WTC11 (cell line): ENCODE measurements at regions not wholly inside any gene's neighbourhood (a gene's known extent, or its start where the extent isn't known, plus 50 kb on each side); places are given as distances from the start of the nearest gene placed in this dataset.

ENCODE experiments used
- ATAC-seq: fragments of 200-7000 bp; cut with Tn5 transposase; 2 replicates; pipeline ENCODE4 v1.10.0; 2021; ENCODE audit warnings: mild to moderate bottlenecking, moderate library complexity
- CTCF ChIA-PET: fragments of 300-600 bp; sonication (Branson Sonifier 250); formaldehyde crosslinking; loops from one replicate; lab custom pipeline; 2021; ENCODE audit warnings: antibody characterized with exemption; lab: Charles Lee
- POLR2A ChIA-PET: fragments of 350-600 bp; sonication (Branson Sonifier 250); formaldehyde crosslinking; loops from one replicate; lab custom pipeline; 2021; ENCODE audit warnings: antibody characterized with exemption; lab: Charles Lee
- DNase-seq: peaks from one replicate; pipeline ENCODE4 v3.0.0; 2021; ENCODE audit warnings: low spot score
- H3K27ac Mint-ChIP-seq: 2 replicates; pipeline ENCODE4 v1.8.0; 2021; ENCODE audit warnings: mixed read lengths
- H3K27me3 Mint-ChIP-seq: 2 replicates; pipeline ENCODE4 v1.8.0; 2021; ENCODE audit warnings: low read depth, mild to moderate bottlenecking, moderate library complexity, mixed read lengths
- H3K36me3 Mint-ChIP-seq: 2 replicates; pipeline ENCODE4 v1.8.0; 2021; ENCODE audit warnings: mixed read lengths
- H3K4me1 Mint-ChIP-seq: 2 replicates; pipeline ENCODE4 v1.8.0; 2022; ENCODE audit warnings: mixed read lengths
- H3K4me3 Mint-ChIP-seq: 2 replicates; pipeline ENCODE4 v1.8.0; 2021; ENCODE audit warnings: mild to moderate bottlenecking, moderate library complexity, mixed read lengths
- H3K9me3 Mint-ChIP-seq: 2 replicates; pipeline ENCODE4 v1.8.0; 2021; ENCODE audit warnings: mixed read lengths
- ARID4B ChIP-seq: sonication (generic); formaldehyde crosslinking; IDR thresholded peaks from 2 replicates; pipeline ENCODE4 v1.8.0; 2023; ENCODE audit warnings: missing genetic modification reagents, mild to moderate bottlenecking, borderline replicate concordance
- ATF3 ChIP-seq: sonication (generic); formaldehyde crosslinking; conservative IDR thresholded peaks from 2 replicates; pipeline ENCODE4 v1.8.1; 2022; ENCODE audit warnings: mild to moderate bottlenecking, missing genetic modification reagents
- CREM ChIP-seq: sonication (generic); formaldehyde crosslinking; IDR thresholded peaks from 2 replicates; pipeline ENCODE4 v1.8.1; 2022; ENCODE audit warnings: mild to moderate bottlenecking, missing genetic modification reagents, moderate library complexity
- CTCF ChIP-seq: fragments of 200-600 bp; IDR thresholded peaks from 2 replicates; pipeline ENCODE4 v1.8.0; 2022; ENCODE audit warnings: antibody characterized with exemption
- ESRRA ChIP-seq: sonication (generic); formaldehyde crosslinking; IDR thresholded peaks from 2 replicates; pipeline ENCODE4 v1.8.1; 2022; ENCODE audit warnings: mild to moderate bottlenecking, missing genetic modification reagents, borderline replicate concordance
- FOXJ3 ChIP-seq: sonication (generic); formaldehyde crosslinking; IDR thresholded peaks from 2 replicates; pipeline ENCODE4 v1.9.0; 2021; ENCODE audit warnings: missing genetic modification reagents, mild to moderate bottlenecking, borderline replicate concordance
- FOXP1 ChIP-seq: sonication (generic); formaldehyde crosslinking; IDR thresholded peaks from 2 replicates; pipeline ENCODE4 v1.8.0; 2022; ENCODE audit warnings: missing genetic modification reagents, mild to moderate bottlenecking, moderate library complexity, borderline replicate concordance
- GABPB1 ChIP-seq: sonication (generic); formaldehyde crosslinking; IDR thresholded peaks from 2 replicates; pipeline ENCODE4 v1.8.1; 2023; ENCODE audit warnings: mild to moderate bottlenecking, missing genetic modification reagents
- HMGXB4 ChIP-seq: sonication (generic); formaldehyde crosslinking; IDR thresholded peaks from 2 replicates; pipeline ENCODE4 v1.8.1; 2023; ENCODE audit warnings: mild to moderate bottlenecking, moderate library complexity, missing genetic modification reagents
- IRF1 ChIP-seq: sonication (generic); formaldehyde crosslinking; IDR thresholded peaks from 2 replicates; pipeline ENCODE4 v1.8.0; 2023; ENCODE audit warnings: missing genetic modification reagents
- JUN ChIP-seq: sonication (generic); formaldehyde crosslinking; IDR thresholded peaks from 2 replicates; pipeline ENCODE4 v1.8.0; 2023; ENCODE audit warnings: mild to moderate bottlenecking, missing genetic modification reagents
- NR1H2 ChIP-seq: sonication (generic); formaldehyde crosslinking; IDR thresholded peaks from 2 replicates; pipeline ENCODE4 v1.9.0; 2021; ENCODE audit warnings: mild to moderate bottlenecking, moderate library complexity, missing genetic modification reagents
- NR2C2 ChIP-seq: sonication (generic); formaldehyde crosslinking; IDR thresholded peaks from 2 replicates; pipeline ENCODE4 v1.8.0; 2022; ENCODE audit warnings: mild to moderate bottlenecking, missing genetic modification reagents
- PRRX2 ChIP-seq: fragments of 250-450 bp; sonication (Bioruptor Pico); IDR thresholded peaks from 2 replicates; pipeline ENCODE4 v1.8.0; 2021; ENCODE audit warnings: mild to moderate bottlenecking
- SP1 ChIP-seq: sonication (generic); formaldehyde crosslinking; conservative IDR thresholded peaks from 2 replicates; pipeline ENCODE4 v1.8.1; 2022; ENCODE audit warnings: missing genetic modification reagents
- USF2 ChIP-seq: sonication (generic); formaldehyde crosslinking; IDR thresholded peaks from 2 replicates; pipeline ENCODE4 v1.8.1; 2023; ENCODE audit warnings: mild to moderate bottlenecking, missing genetic modification reagents, moderate library complexity
- ZNF121 ChIP-seq: sonication (generic); formaldehyde crosslinking; IDR thresholded peaks from 2 replicates; pipeline ENCODE4 v1.8.0; 2023; ENCODE audit warnings: missing genetic modification reagents
- ZNF416 ChIP-seq: fragments of 250-450 bp; sonication (Bioruptor Pico); IDR thresholded peaks from 2 replicates; pipeline ENCODE4 v1.9.0; 2021; ENCODE audit warnings: mild to moderate bottlenecking, inconsistent platforms
- ZNF423 ChIP-seq: fragments of 250-450 bp; sonication (Bioruptor Pico); IDR thresholded peaks from 2 replicates; pipeline ENCODE4 v2.1.2; 2022; ENCODE audit warnings: mild to moderate bottlenecking, moderate library complexity

GRCh38 chr2:196268538-196269338 is 97.4 kb upstream of the STK17B start (continued):
- TF ChIP-seq FOXJ3 (CRISPR knock-in tag) (no peak), PRRX2 (CRISPR knock-in tag) (no peak), IRF1 (CRISPR knock-in tag) (no peak), ZNF416 (CRISPR knock-in tag) (no peak)
- TF ChIP-seq, all 79 proteins: peak for 0

GRCh38 chr2:196271795-196272194 is 100.4 kb upstream of the STK17B start:
- ChIA-PET CTCF (no interaction called here), POLR2A (no interaction called here)
- Mint-ChIP-seq H3K27me3 (no peaks in the 10 kb centered on the region), H3K27ac (no peak overlapping the region), H3K36me3 (no peaks in the 10 kb centered on the region), H3K4me1 (peaks cover 16% of the 10 kb centered on the region), H3K4me3 (no peak overlapping the region), H3K9me3 (no peaks in the 10 kb centered on the region)
- DNase-seq (no peak), ATAC-seq (no peak)
- no peak for TF ChIP-seq HMGXB4 (CRISPR knock-in tag)
- no peak for TF ChIP-seq JUN
- TF ChIP-seq FOXP1, result no peak
- no peak for TF ChIP-seq ATF3 (CRISPR knock-in tag)
- TF ChIP-seq GABPB1, result no peak
- TF ChIP-seq USF2 (CRISPR knock-in tag), result no peak
- no peak for TF ChIP-seq NR1H2 (CRISPR knock-in tag)

- peaks cover 3% of the 10 kb centered on the region; the same call in 1 of the 2 replicates for H3K9me3 Mint-ChIP-seq
- ChIA-PET POLR2A (no interaction called here), CTCF (no interaction called here)
- no peak for TF ChIP-seq NR2C2
- TF ChIP-seq CREM (CRISPR knock-in tag), result no peak
- TF ChIP-seq ZNF121 (CRISPR knock-in tag), result no peak
- no peak for TF ChIP-seq CTCF
- TF ChIP-seq SP1 (CRISPR knock-in tag), result no peak
- no peak for TF ChIP-seq ZNF423 (CRISPR knock-in tag)
- TF ChIP-seq ATF3 (CRISPR knock-in tag), result no peak
- no peak for TF ChIP-seq ESRRA (CRISPR knock-in tag)
- TF ChIP-seq ARID4B (CRISPR knock-in tag), result no peak
- peaks cover 5% of the 10 kb centered on the region; the same call in 1 of the 2 replicates for H3K36me3 Mint-ChIP-seq
- no peak overlapping the region for H3K4me3 Mint-ChIP-seq
- peak overlapping the region; percentile 46 for H3K27ac Mint-ChIP-seq
- DNase-seq (no peak), ATAC-seq (no peak)
- H3K4me1 Mint-ChIP-seq, result peaks cover 8% of the 10 kb centered on the region
- no peaks in the 10 kb centered on the region for H3K27me3 Mint-ChIP-seq
Measured at GRCh38 chr2:196274387-196274809, 103.0 kb upstream of the STK17B start.
